Cardiac muscle cell (in vitro differentiated cells and primary cell): ENCODE measurements at regions not wholly inside any gene's neighbourhood (a gene's known extent, or its start where the extent isn't known, plus 50 kb on each side); places are given as distances from the start of the nearest gene placed in this dataset.

Experiments used
- DNase-seq, 2 donors: peaks; one replicate each; pipeline versions ENCODE4 v3.0.0 to v3.0.0-alpha.2; 2010 to 2017; ENCODE audit warnings: low read depth in 1 of 2, low spot score in 1 of 2
- H3K27ac ChIP-seq: fragments of 200-600 bp; sonication (generic); 2 replicates; pipeline ENCODE4 v1.5.1; 2016
- H3K27me3 ChIP-seq: fragments of 200-600 bp; sonication (generic); 2 replicates; pipeline ENCODE4 v1.6.0; 2016; ENCODE audit warnings: control low read depth
- H3K36me3 ChIP-seq: fragments of 200-600 bp; sonication (generic); 2 replicates; pipeline ENCODE4 v1.5.1; 2016; ENCODE audit warnings: control low read depth
- H3K4me1 ChIP-seq: fragments of 200-600 bp; sonication (generic); 2 replicates; pipeline ENCODE4 v1.8.1; 2017; ENCODE audit warnings: low read depth, mild to moderate bottlenecking, mixed run types
- H3K4me3 ChIP-seq: fragments of 200-600 bp; sonication (generic); 2 replicates; pipeline ENCODE4 v1.5.1; 2016; ENCODE audit warnings: mild to moderate bottlenecking
- H3K9me3 ChIP-seq: fragments of 200-600 bp; sonication (generic); 2 replicates; pipeline ENCODE4 v1.5.1; 2017; ENCODE audit warnings: low read depth, mild to moderate bottlenecking, control low read depth
- TF ChIP-seq, protein P1 (sequence below): IDR thresholded peaks from 2 replicates; pipeline ENCODE4 v1.5.1; 2012; ENCODE audit warnings: low read depth, mild to moderate bottlenecking, low read length

DNA sequence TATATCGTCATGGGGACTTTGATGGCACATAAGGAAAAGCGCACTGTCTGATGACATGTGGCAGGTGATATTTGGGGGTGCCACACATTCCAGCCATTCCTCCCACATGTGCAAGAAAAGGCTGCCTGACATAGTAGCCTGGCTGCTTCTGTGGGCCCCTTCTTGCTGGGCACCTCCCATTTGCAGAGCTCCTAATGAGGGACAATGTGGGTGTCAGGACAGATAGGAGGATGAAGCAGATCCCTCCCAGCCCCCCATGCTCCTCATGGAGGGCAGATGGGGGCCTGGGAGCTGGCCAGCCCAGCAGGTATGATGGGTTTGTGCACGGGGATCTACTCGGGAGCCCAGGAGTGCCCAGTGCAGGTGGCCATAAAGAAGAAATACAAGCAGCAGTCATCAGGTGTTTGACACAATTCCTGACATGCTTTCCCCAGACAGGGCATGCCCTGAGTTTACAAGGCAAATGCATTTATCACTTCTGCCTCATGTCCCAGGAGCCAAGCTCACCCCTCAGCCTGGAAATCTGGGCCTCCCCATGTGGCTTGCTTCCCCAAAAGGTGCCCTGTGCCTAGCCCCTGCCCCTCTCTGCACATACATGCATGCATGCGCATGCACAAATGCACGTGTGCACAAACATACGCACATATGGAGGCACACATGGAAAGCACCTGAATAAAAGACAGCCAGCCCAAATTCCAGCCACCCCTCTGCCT is 260.6 kb upstream of the RPL38 start:
- no peaks in the 10 kb centered on the region for H3K4me1 ChIP-seq
- H3K4me3 ChIP-seq = no peak overlapping the region
- DNase-seq = no peak
- no peaks in the 10 kb centered on the region for H3K9me3 ChIP-seq
- TF ChIP-seq, protein P1, sequence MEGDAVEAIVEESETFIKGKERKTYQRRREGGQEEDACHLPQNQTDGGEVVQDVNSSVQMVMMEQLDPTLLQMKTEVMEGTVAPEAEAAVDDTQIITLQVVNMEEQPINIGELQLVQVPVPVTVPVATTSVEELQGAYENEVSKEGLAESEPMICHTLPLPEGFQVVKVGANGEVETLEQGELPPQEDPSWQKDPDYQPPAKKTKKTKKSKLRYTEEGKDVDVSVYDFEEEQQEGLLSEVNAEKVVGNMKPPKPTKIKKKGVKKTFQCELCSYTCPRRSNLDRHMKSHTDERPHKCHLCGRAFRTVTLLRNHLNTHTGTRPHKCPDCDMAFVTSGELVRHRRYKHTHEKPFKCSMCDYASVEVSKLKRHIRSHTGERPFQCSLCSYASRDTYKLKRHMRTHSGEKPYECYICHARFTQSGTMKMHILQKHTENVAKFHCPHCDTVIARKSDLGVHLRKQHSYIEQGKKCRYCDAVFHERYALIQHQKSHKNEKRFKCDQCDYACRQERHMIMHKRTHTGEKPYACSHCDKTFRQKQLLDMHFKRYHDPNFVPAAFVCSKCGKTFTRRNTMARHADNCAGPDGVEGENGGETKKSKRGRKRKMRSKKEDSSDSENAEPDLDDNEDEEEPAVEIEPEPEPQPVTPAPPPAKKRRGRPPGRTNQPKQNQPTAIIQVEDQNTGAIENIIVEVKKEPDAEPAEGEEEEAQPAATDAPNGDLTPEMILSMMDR = no peak
- H3K27ac ChIP-seq = no peak overlapping the region
- no peaks in the 10 kb centered on the region for H3K36me3 ChIP-seq
- H3K27me3 ChIP-seq = peaks cover 11% of the 10 kb centered on the region

DNA sequence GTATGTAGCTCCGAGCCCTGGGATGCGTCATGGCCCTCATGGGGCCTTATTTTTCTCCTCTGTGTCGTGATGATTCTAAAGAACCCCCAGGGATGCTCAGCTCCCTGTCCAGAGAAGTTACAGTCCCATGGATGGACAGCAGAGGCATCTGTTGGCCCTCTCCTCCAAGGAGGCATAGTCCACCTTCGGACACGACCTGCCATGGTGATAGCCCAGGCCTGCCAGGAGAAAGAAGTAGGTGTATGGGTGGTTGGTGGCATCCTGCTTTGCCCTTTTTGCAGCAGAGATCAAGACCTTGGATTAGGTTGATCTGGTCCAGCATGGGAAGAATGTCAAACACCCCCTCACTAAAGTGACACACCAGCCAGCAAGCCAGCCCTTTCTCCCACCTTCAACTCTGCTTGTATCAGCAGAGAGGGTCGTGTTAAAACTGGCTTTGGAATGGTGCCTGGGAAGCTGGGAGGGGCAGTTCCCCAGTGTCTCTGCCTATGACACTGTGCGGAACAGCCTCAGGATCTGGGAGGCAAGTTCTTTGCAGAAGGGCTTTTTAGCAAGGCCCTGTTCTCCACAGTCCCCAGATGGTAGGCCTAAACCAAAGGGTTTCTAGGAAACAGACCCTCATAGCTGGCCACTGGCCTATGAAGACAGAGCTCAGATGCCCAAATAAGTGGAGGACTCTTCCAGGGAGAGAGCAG is 259.9 kb upstream of the RPL38 start:
- Histone ChIP-seq H3K27me3 (peaks cover 11% of the 10 kb centered on the region), H3K36me3 (no peaks in the 10 kb centered on the region), H3K9me3 (no peaks in the 10 kb centered on the region), H3K27ac (no peak overlapping the region), H3K4me1 (no peaks in the 10 kb centered on the region), H3K4me3 (no peak overlapping the region)
- DNase-seq = no peak
- TF ChIP-seq, protein P1 = no peak

DNA sequence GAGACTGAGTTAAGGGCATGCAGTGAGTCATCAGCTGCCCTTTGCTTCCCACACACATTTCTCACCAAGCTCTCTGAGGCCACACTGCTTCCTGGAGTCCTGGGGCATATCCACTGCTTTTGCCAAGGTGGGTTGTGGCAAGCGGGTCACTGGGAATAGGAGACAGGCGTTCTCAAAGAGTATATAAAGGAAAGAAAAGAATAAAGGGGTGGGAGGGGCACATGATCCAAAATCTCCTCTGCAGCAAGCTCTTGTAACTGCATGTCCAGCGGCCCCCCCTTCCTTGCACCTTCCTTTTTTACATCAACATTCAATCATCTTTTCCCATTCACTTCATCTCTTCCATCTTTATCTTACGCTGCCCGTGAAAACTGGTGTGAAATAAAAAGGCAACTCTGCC is 259.1 kb upstream of the RPL38 start:
- DNase-seq = no peak
- no peak overlapping the region for H3K4me3 ChIP-seq
- no peaks in the 10 kb centered on the region for H3K4me1 ChIP-seq
- no peaks in the 10 kb centered on the region for H3K36me3 ChIP-seq
- H3K9me3 ChIP-seq = no peaks in the 10 kb centered on the region
- peaks cover 19% of the 10 kb centered on the region for H3K27me3 ChIP-seq
- no peak overlapping the region for H3K27ac ChIP-seq
- TF ChIP-seq, protein P1 = no peak

DNA sequence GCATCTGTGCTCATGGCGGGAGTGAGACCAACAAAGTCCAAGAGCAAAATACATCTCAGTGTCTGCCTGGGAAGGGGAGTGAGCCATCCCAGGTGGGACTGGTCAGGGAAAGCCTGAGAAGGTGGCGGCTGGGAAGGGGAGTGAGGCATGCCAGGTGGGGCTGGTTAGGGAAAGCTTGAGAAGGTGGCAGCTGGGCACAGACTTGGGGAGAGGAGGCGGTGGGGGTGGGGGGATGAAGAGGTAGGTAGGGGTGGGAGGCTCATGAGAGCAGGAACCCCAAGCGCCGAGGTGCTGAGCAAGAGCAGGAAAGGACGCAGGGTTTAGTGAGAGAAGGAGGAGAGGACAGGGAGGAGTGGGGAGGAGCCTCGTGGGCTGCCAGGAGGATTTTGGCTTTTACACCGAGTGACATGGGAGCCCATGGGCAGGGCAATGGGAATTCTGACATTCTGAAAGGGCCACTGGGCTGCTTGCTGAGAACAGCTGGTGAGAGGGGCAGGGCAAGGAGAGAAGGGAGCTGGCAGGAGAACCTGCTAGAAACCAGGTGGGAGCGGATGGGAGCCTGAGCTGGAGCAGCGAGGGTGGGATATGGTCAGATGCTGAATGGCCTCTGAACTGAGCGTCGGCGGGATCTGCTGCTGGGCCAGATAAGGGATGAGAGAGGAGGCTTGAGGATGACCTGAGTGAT is 256.1 kb upstream of the RPL38 start:
- TF ChIP-seq, protein P1 = no peak
- Histone ChIP-seq H3K4me3 (no peak overlapping the region), H3K36me3 (no peaks in the 10 kb centered on the region), H3K27ac (no peak overlapping the region), H3K9me3 (no peaks in the 10 kb centered on the region), H3K4me1 (no peaks in the 10 kb centered on the region), H3K27me3 (peaks cover 39% of the 10 kb centered on the region)
- DNase-seq = no peak

GRCh38 chr17:73947966-73948355 is 255.5 kb upstream of the RPL38 start:
- H3K27ac ChIP-seq = no peak overlapping the region
- no peaks in the 10 kb centered on the region for H3K4me1 ChIP-seq
- no peak overlapping the region for H3K4me3 ChIP-seq
- no peak for DNase-seq
- no peaks in the 10 kb centered on the region for H3K9me3 ChIP-seq
- H3K27me3 ChIP-seq = peaks cover 44% of the 10 kb centered on the region
- TF ChIP-seq, protein P1 = no peak
- H3K36me3 ChIP-seq = no peaks in the 10 kb centered on the region
